ENCODE measurements at regions not wholly inside any gene's neighbourhood (a gene's known extent, or its start where the extent isn't known, plus 50 kb on each side); places are given as distances from the start of the nearest gene placed in this dataset.

- TF ChIP-seq CTCF (IDR thresholded peaks at IDR 0.05), result no peak
- no peak for TF ChIP-seq EZH2 (IDR thresholded peaks at IDR 0.05; ENCODE audit: borderline replicate concordance, insufficient read depth, low read depth, low read length, poor library complexity, severe bottlenecking)
Observed at GRCh38 chr15:62352817-62353216, 187.7 kb upstream of the C2CD4B start.

Measured in B cell (primary cell).